Neutrophil (primary cell): ENCODE measurements at regions not wholly inside any gene's neighbourhood (a gene's known extent, or its start where the extent isn't known, plus 50 kb on each side); places are given as distances from the start of the nearest gene placed in this dataset.
"Not testable (repeated sequence)": the region's sequence is repeated elsewhere in the genome, so short reads cannot be mapped to it uniquely, and the experiment has no call there.

ENCODE experiments used
- H3K27ac ChIP-seq: fragments of 200-600 bp; sonication (generic); 2 replicates; pipeline ENCODE4 v1.5.1; 2016; ENCODE audit warnings: mild to moderate bottlenecking, moderate library complexity
- H3K27me3 ChIP-seq: fragments of 200-600 bp; sonication (generic); 2 replicates; pipeline ENCODE4 v1.6.0; 2016; ENCODE audit warnings: mild to moderate bottlenecking
- H3K36me3 ChIP-seq: fragments of 200-600 bp; sonication (generic); 2 replicates; pipeline ENCODE4 v1.5.1; 2017
- H3K4me1 ChIP-seq, 2 experiments: fragments of 200-600 bp in 1 of 2; sonication (generic) in 1 of 2; 1 replicate in 1 of 2; 2 replicates in 1 of 2; pipeline versions ENCODE4 v1.5.1 to v1.6.1; 2013 to 2016; ENCODE audit warnings: low read depth in 1 of 2, low read length in 1 of 2, mild to moderate bottlenecking in 1 of 2, moderate library complexity in 1 of 2; ENCODE audit not compliant: control insufficient read depth in 1 of 2, insufficient read depth in 1 of 2
- H3K4me3 ChIP-seq, 2 experiments: fragments of 200-600 bp in 1 of 2; sonication (generic) in 1 of 2; 1 replicate in 1 of 2; 2 replicates in 1 of 2; pipeline ENCODE4 v1.5.1; 2013 to 2016; ENCODE audit warnings: low read depth in 1 of 2, low read length in 1 of 2, mild to moderate bottlenecking in 1 of 2, moderate library complexity in 1 of 2
- H3K9me3 ChIP-seq: fragments of 200-600 bp; sonication (generic); 2 replicates; pipeline ENCODE4 v1.5.1; 2016
- CTCF ChIP-seq: fragments of 200-600 bp; sonication (generic); IDR thresholded peaks from 2 replicates; pipeline ENCODE4 v1.5.1; 2016; ENCODE audit warnings: antibody characterized with exemption

- Histone ChIP-seq H3K4me1 (no peaks in the 10 kb centered on the region), H3K9me3 (no peaks in the 10 kb centered on the region), H3K27me3 (no peaks in the 10 kb centered on the region), H3K27ac (no peak overlapping the region), H3K4me3 (no peak overlapping the region), H3K36me3 (no peaks in the 10 kb centered on the region)
- no peak for TF ChIP-seq CTCF
These were observed 71.8 kb upstream of the PKN2 start for GRCh38 chr1:88612292-88612691.

GRCh38 chr1:88612773-88613172 is 71.3 kb upstream of the PKN2 start:
- no peak overlapping the region for H3K27ac ChIP-seq
- no peaks in the 10 kb centered on the region for H3K9me3 ChIP-seq
- H3K4me1 ChIP-seq, result no peaks in the 10 kb centered on the region
- no peaks in the 10 kb centered on the region for H3K36me3 ChIP-seq
- H3K4me3 ChIP-seq, result no peak overlapping the region
- TF ChIP-seq CTCF, result no peak
- no peaks in the 10 kb centered on the region for H3K27me3 ChIP-seq

- H3K27ac ChIP-seq, result no peak overlapping the region
These were observed 65.7 kb upstream of the PKN2 start for GRCh38 chr1:88618331-88618730.

GRCh38 chr1:88623101-88623500 is 61.0 kb upstream of the PKN2 start:
- H3K27ac ChIP-seq, result peak overlapping the region; percentile 44
- H3K4me3 ChIP-seq, H3K9me3 ChIP-seq, H3K27me3 ChIP-seq, H3K36me3 ChIP-seq: not testable (repeated sequence)
- H3K4me1 ChIP-seq, result peaks cover 24 to 35% of the 10 kb centered on the region in 2 experiments

More at GRCh38 chr1:88618331-88618730, 65.7 kb upstream of the PKN2 start:
- peaks cover 7% of the 10 kb centered on the region for H3K9me3 ChIP-seq
- H3K36me3 ChIP-seq, result no peaks in the 10 kb centered on the region
- peaks cover 6 to 8% of the 10 kb centered on the region in 2 experiments for H3K4me1 ChIP-seq
- no peaks in the 10 kb centered on the region for H3K27me3 ChIP-seq
- H3K4me3 ChIP-seq, result no peak overlapping the region
- TF ChIP-seq CTCF, result no peak
